Neural progenitor cell (in vitro differentiated cells): ENCODE measurements at regions not wholly inside any gene's neighbourhood (a gene's known extent, or its start where the extent isn't known, plus 50 kb on each side); places are given as distances from the start of the nearest gene placed in this dataset.

Experiments
- DNase-seq: peaks from one replicate; pipeline ENCODE4 v3.0.0-alpha.2; 2016; ENCODE audit warnings: low spot score
- H2AFZ ChIP-seq: fragments of 200-600 bp; sonication (generic); replicated peaks from 2 replicates; pipeline ENCODE4 v1.6.1; 2016; ENCODE audit warnings: antibody characterized with exemption
- H3F3A ChIP-seq: fragments of 200-600 bp; sonication (generic); 2 replicates; pipeline ENCODE4 v1.6.1; 2016; ENCODE audit warnings: antibody characterized with exemption, low read depth
- H3K27ac ChIP-seq: fragments of 200-600 bp; sonication (generic); 2 replicates; pipeline ENCODE4 v1.5.1; 2016; ENCODE audit warnings: mild to moderate bottlenecking
- H3K27me3 ChIP-seq: fragments of 200-600 bp; sonication (generic); 2 replicates; pipeline ENCODE4 v1.6.1; 2016; ENCODE audit warnings: mild to moderate bottlenecking, moderate library complexity
- H3K36me3 ChIP-seq: fragments of 200-600 bp; sonication (generic); 2 replicates; pipeline ENCODE4 v1.5.1; 2016
- H3K4me1 ChIP-seq: fragments of 200-600 bp; sonication (generic); 2 replicates; pipeline ENCODE4 v1.6.1; 2016; ENCODE audit warnings: mixed run types
- H3K4me2 ChIP-seq: fragments of 200-600 bp; sonication (generic); 2 replicates; pipeline ENCODE4 v1.6.1; 2016
- H3K4me3 ChIP-seq: fragments of 200-600 bp; sonication (generic); 2 replicates; pipeline ENCODE4 v1.5.1; 2016
- H3K79me2 ChIP-seq: fragments of 200-600 bp; sonication (generic); 2 replicates; pipeline ENCODE4 v1.6.1; 2016; ENCODE audit warnings: low read depth
- H3K9ac ChIP-seq: fragments of 200-600 bp; sonication (generic); 2 replicates; pipeline ENCODE4 v1.6.1; 2016
- H3K9me3 ChIP-seq: fragments of 200-600 bp; sonication (generic); 2 replicates; pipeline ENCODE4 v1.5.1; 2016; ENCODE audit warnings: low read depth
- H4K20me1 ChIP-seq: fragments of 200-600 bp; sonication (generic); 2 replicates; pipeline ENCODE4 v1.6.1; 2016; ENCODE audit warnings: low read depth
- H3K27ac Mint-ChIP-seq: 3 replicates; pipeline ENCODE4 v1.8.0; 2021; ENCODE audit warnings: mixed read lengths
- H3K27me3 Mint-ChIP-seq: 2 replicates; pipeline ENCODE4 v1.8.0; 2022; ENCODE audit warnings: low read depth, mild to moderate bottlenecking, inconsistent platforms, moderate library complexity, mixed read lengths; ENCODE audit not compliant: insufficient read depth
- H3K36me3 Mint-ChIP-seq: 3 replicates; pipeline ENCODE4 v1.8.0; 2021; ENCODE audit warnings: mixed read lengths
- H3K4me1 Mint-ChIP-seq: 3 replicates; pipeline ENCODE4 v1.8.0; 2021; ENCODE audit warnings: mixed read lengths
- H3K4me3 Mint-ChIP-seq: 3 replicates; pipeline ENCODE4 v1.8.0; 2021; ENCODE audit warnings: mild to moderate bottlenecking, moderate library complexity, mixed read lengths
- H3K9me3 Mint-ChIP-seq: 3 replicates; pipeline ENCODE4 v1.8.0; 2020; ENCODE audit warnings: mixed read lengths
- EZH2 ChIP-seq: fragments of 200-600 bp; sonication (generic); IDR thresholded peaks from 2 replicates; pipeline ENCODE4 v1.6.1; 2017; ENCODE audit warnings: antibody characterized with exemption, mild to moderate bottlenecking, moderate library complexity
- EZH2phosphoT487 ChIP-seq: fragments of 200-600 bp; sonication (generic); IDR thresholded peaks from 2 replicates; pipeline ENCODE4 v1.6.1; 2017; ENCODE audit warnings: antibody characterized with exemption
- TF ChIP-seq, protein P1 (sequence below): fragments of 200-600 bp; sonication (generic); IDR thresholded peaks from 2 replicates; pipeline ENCODE4 v1.5.1; 2017; ENCODE audit warnings: antibody characterized with exemption, mild to moderate bottlenecking

GRCh38 chr6:11431455-11431937, 106.1 kb upstream of the TMEM170B start:
- Mint-ChIP-seq H3K36me3 (no peaks in the 10 kb centered on the region), H3K4me1 (peaks cover 38% of the 10 kb centered on the region), H3K9me3 (no peaks in the 10 kb centered on the region), H3K4me3 (no peak overlapping the region), H3K27me3 (peaks cover 9% of the 10 kb centered on the region), H3K27ac (no peak overlapping the region)
- Histone ChIP-seq H3K36me3 (no peaks in the 10 kb centered on the region), H3K4me2 (no peak overlapping the region), H3K9ac (no peak overlapping the region), H3K27ac (no peak overlapping the region), H3K9me3 (no peaks in the 10 kb centered on the region), H3K4me1 (peaks cover 17% of the 10 kb centered on the region), H3F3A (no peaks in the 10 kb centered on the region), H4K20me1 (no peaks in the 10 kb centered on the region), H3K27me3 (no peaks in the 10 kb centered on the region), H3K4me3 (no peak overlapping the region), H3K79me2 (no peaks in the 10 kb centered on the region), H2AFZ (no peak overlapping the region)
- TF ChIP-seq, protein P1, sequence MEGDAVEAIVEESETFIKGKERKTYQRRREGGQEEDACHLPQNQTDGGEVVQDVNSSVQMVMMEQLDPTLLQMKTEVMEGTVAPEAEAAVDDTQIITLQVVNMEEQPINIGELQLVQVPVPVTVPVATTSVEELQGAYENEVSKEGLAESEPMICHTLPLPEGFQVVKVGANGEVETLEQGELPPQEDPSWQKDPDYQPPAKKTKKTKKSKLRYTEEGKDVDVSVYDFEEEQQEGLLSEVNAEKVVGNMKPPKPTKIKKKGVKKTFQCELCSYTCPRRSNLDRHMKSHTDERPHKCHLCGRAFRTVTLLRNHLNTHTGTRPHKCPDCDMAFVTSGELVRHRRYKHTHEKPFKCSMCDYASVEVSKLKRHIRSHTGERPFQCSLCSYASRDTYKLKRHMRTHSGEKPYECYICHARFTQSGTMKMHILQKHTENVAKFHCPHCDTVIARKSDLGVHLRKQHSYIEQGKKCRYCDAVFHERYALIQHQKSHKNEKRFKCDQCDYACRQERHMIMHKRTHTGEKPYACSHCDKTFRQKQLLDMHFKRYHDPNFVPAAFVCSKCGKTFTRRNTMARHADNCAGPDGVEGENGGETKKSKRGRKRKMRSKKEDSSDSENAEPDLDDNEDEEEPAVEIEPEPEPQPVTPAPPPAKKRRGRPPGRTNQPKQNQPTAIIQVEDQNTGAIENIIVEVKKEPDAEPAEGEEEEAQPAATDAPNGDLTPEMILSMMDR: no peak
- TF ChIP-seq EZH2 (no peak), EZH2phosphoT487 (no peak)
- no peak for DNase-seq

- no peaks in the 10 kb centered on the region for H3K9me3 Mint-ChIP-seq
- peaks cover 14% of the 10 kb centered on the region for H3K27me3 Mint-ChIP-seq
- H3K36me3 Mint-ChIP-seq: no peaks in the 10 kb centered on the region
- DNase-seq: no peak
- H3K27me3 ChIP-seq: no peaks in the 10 kb centered on the region
- H3K4me3 Mint-ChIP-seq: no peak overlapping the region
- H3K79me2 ChIP-seq: no peaks in the 10 kb centered on the region
- no peaks in the 10 kb centered on the region for H3K36me3 ChIP-seq
- no peak overlapping the region for H3K27ac ChIP-seq
- H3K4me2 ChIP-seq: no peak overlapping the region
- no peak overlapping the region for H3K4me3 ChIP-seq
- H3K27ac Mint-ChIP-seq: no peak overlapping the region
- peaks cover 28% of the 10 kb centered on the region for H3K4me1 ChIP-seq
- H2AFZ ChIP-seq: no peak overlapping the region
- no peak overlapping the region for H3K9ac ChIP-seq
- TF ChIP-seq EZH2phosphoT487 (no peak), EZH2 (no peak)
- TF ChIP-seq, protein P1: no peak
- peaks cover 48% of the 10 kb centered on the region for H3K4me1 Mint-ChIP-seq
- H3F3A ChIP-seq: no peaks in the 10 kb centered on the region
- H4K20me1 ChIP-seq: no peaks in the 10 kb centered on the region
- H3K9me3 ChIP-seq: no peaks in the 10 kb centered on the region
These were observed 107.5 kb upstream of the TMEM170B start for GRCh38 chr6:11430036-11430435.

DNA sequence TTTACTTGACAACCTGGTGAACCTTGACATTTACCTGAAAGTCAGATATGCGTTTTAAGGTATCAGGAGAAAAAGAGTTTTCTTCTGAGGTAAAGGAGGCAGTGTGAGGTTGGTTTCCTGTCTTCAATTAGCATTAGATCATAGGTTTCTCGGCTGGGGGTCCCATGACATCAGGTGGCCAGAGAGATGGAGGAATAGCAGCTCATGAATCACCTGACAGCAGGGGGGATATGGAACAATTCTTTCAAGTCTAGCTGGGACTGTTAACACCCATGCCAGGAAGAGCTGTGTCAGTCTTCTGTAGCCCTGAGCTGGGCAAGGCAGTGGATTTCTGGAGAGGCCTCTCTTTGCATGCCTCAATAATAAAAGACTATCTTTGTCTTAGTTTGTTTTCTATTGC, 108.0 kb upstream of the TMEM170B start:
- no peak overlapping the region for H3K4me3 ChIP-seq
- no peak overlapping the region for H3K4me2 ChIP-seq
- Mint-ChIP-seq H3K9me3 (no peaks in the 10 kb centered on the region), H3K36me3 (no peaks in the 10 kb centered on the region), H3K27me3 (peaks cover 14% of the 10 kb centered on the region), H3K4me1 (peaks cover 48% of the 10 kb centered on the region), H3K4me3 (no peak overlapping the region), H3K27ac (no peak overlapping the region)
- H3F3A ChIP-seq: no peaks in the 10 kb centered on the region
- H3K27me3 ChIP-seq: no peaks in the 10 kb centered on the region
- no peaks in the 10 kb centered on the region for H3K9me3 ChIP-seq
- H3K79me2 ChIP-seq: no peaks in the 10 kb centered on the region
- H2AFZ ChIP-seq: no peak overlapping the region
- peaks cover 28% of the 10 kb centered on the region for H3K4me1 ChIP-seq
- H3K36me3 ChIP-seq: no peaks in the 10 kb centered on the region
- no peaks in the 10 kb centered on the region for H4K20me1 ChIP-seq
- DNase-seq: no peak
- TF ChIP-seq, protein P1: no peak
- no peak for TF ChIP-seq EZH2phosphoT487
- no peak for TF ChIP-seq EZH2
- H3K27ac ChIP-seq: no peak overlapping the region
- H3K9ac ChIP-seq: no peak overlapping the region
